Lung (tissue), 11 donors: ENCODE measurements at regions not wholly inside any gene's neighbourhood (a gene's known extent, or its start where the extent isn't known, plus 50 kb on each side); places are given as distances from the start of the nearest gene placed in this dataset.

ENCODE experiments used
- ATAC-seq: fragments of 200-7000 bp; cut with Tn5 transposase; one replicate; pipeline ENCODE4 v1.9.1; 2020; ENCODE audit warnings: moderate number of reproducible peaks; ENCODE audit not compliant: insufficient read depth, low FRiP score
- DNase-seq, 3 donors: peaks; one replicate each; pipeline ENCODE4 v3.0.0-alpha.2; 2013 to 2017
- H3K27ac ChIP-seq, 2 donors: one replicate each; pipeline ENCODE4 v1.5.1; 2013; ENCODE audit warnings: mild to moderate bottlenecking in 2 of 2, moderate library complexity in 2 of 2, control low read depth in 1 of 2, inconsistent platforms in 1 of 2, low read depth in 1 of 2, low read length in 1 of 2
- H3K27me3 ChIP-seq, 3 donors: one replicate each; pipeline ENCODE4 v1.5.1; 2013; ENCODE audit warnings: low read length in 2 of 3; ENCODE audit not compliant: control insufficient read depth in 3 of 3, insufficient read depth in 3 of 3
- H3K36me3 ChIP-seq, 4 donors: one replicate each; pipeline ENCODE4 v1.5.1; 2013; ENCODE audit warnings: low read length in 4 of 4, mild to moderate bottlenecking in 1 of 4, moderate library complexity in 1 of 4; ENCODE audit not compliant: control insufficient read depth in 4 of 4, insufficient read depth in 4 of 4
- H3K4me1 ChIP-seq, 5 donors: one replicate each; pipeline ENCODE4 v1.5.1; 2013; ENCODE audit warnings: low read length in 5 of 5, mild to moderate bottlenecking in 2 of 5, moderate library complexity in 1 of 5; ENCODE audit not compliant: control insufficient read depth in 5 of 5, insufficient read depth in 5 of 5
- H3K4me3 ChIP-seq: one replicate; pipeline ENCODE4 v1.5.1; 2013; ENCODE audit warnings: mild to moderate bottlenecking, control low read depth, moderate library complexity
- H3K9ac ChIP-seq, 2 donors: one replicate each; pipeline ENCODE4 v1.5.1; 2013; ENCODE audit warnings: low read length in 2 of 2, control low read depth in 1 of 2; ENCODE audit not compliant: insufficient read depth in 1 of 2
- H3K9me3 ChIP-seq, 4 donors: one replicate each; pipeline ENCODE4 v1.5.1; 2013; ENCODE audit warnings: low read length in 3 of 4, mild to moderate bottlenecking in 1 of 4, moderate library complexity in 1 of 4; ENCODE audit not compliant: control insufficient read depth in 4 of 4, insufficient read depth in 3 of 4
- CTCF ChIP-seq: IDR thresholded peaks from 2 replicates; pipeline ENCODE4 v1.5.1; 2012; ENCODE audit warnings: mild to moderate bottlenecking; ENCODE audit errors: control extremely low read depth, extremely low read depth
- WGBS, 2 donors: extraction: QIAGEN DNeasy Blood & Tissue Kit; methylation state at CpG; one replicate each; pipeline ENCODE4 v1.1.7; 2013; 5-methylcytosine and 5-hydroxymethylcytosine counted together
- donor health status: control.
- donor health status: control.
- donor health status: Bipolar disorder and iron deficiency.
- donor health status: healthy.
- donor health status: DM: yes; HTN: yes; CAD: no.

- H3K27me3 ChIP-seq = no peaks in the 10 kb centered on the region
- 30 to 44% methylated on average over 5 of the region's 5 CpGs for WGBS, 2 donors
- TF ChIP-seq CTCF = no peak
- H3K9ac ChIP-seq = no peak overlapping the region
- H3K4me3 ChIP-seq = no peak overlapping the region
- H3K36me3 ChIP-seq = no peaks in the 10 kb centered on the region
- peak in 2 of 3 donors; percentile 49 to 66 for DNase-seq
- no peaks in the 10 kb centered on the region for H3K9me3 ChIP-seq
- H3K27ac ChIP-seq = no peak overlapping the region
- ATAC-seq = no peak
- peaks cover 1 to 20% (median 4%) of the 10 kb centered on the region in 5 donors for H3K4me1 ChIP-seq
Measured at GRCh38 chr11:57100638-57101331, 81.0 kb upstream of the LRRC55 start.

- H3K36me3 ChIP-seq = no peaks in the 10 kb centered on the region
- H3K9ac ChIP-seq = no peak overlapping the region
Measured at GRCh38 chr11:57103899-57104605, 77.7 kb upstream of the LRRC55 start.

GRCh38 chr11:57109331-57109730 is 72.4 kb upstream of the LRRC55 start:
- Histone ChIP-seq H3K36me3 (no peaks in the 10 kb centered on the region), H3K27me3 (no peaks in the 10 kb centered on the region), H3K9ac (no peak overlapping the region), H3K9me3 (no peaks in the 10 kb centered on the region), H3K27ac (no peak overlapping the region), H3K4me3 (no peak overlapping the region), H3K4me1 (no peaks in the 10 kb centered on the region)
- DNase-seq = no peak
- no peak for ATAC-seq
- TF ChIP-seq CTCF = no peak
- 94 to 95% methylated on average over 3 of the region's 3 CpGs for WGBS, 2 donors

More at GRCh38 chr11:57103899-57104605, 77.7 kb upstream of the LRRC55 start:
- 64 to 76% methylated on average over 6 of the region's 6 CpGs for WGBS, 2 donors
- Histone ChIP-seq H3K4me3 (no peak overlapping the region), H3K27me3 (no peaks in the 10 kb centered on the region), H3K4me1 (peaks cover 1 to 8% (median 4%) of the 10 kb centered on the region in 5 donors), H3K9me3 (no peaks in the 10 kb centered on the region), H3K27ac (no peak overlapping the region)
- DNase-seq (no peak), ATAC-seq (peak; percentile 45)
- TF ChIP-seq CTCF = no peak
